ENCODE measurements at regions not wholly inside any gene's neighbourhood (a gene's known extent, or its start where the extent isn't known, plus 50 kb on each side); places are given as distances from the start of the nearest gene placed in this dataset.

DNA sequence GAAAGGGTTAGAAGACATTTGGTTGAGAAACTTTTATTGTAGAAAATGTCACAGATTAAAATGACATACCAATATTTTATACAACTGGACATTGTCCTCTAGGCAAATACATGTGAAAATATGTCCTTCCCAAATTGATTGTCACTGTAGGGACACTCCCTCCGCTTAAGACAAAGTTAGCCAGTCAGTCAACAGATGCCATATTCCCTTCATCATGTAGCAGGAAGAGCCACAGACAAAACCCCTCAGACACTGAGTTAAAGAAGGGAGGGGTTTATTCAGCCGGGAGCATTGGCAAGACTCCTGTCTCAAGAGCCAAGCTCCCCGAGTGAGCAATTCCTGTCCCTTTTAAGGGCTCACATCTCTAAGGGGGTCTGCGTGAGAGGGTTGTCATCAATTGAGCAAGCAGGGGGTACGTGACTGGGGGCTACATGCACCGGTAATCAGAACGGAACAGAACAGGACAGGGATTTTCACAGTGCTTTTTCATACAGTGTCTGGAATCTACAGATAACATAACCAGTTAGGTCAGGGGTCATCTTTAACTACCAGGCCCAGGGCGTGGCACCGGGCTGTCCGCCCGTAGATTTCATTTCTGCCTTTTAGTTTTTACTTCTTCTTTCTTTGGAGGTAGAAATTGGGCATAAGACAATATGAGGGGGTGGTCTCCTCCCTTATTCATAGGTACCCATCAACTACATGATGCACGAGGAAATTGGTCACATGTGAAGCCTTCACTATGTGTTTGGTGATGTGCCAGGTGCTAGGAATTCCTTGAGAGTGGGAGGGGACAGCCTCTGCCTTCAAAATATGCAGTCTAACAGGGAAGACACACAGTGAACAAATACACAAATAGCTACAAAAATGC, 155.7 kb upstream of the CDYL start:
- H2BK5ac ChIP-seq (ENCODE audit: low read depth, low read length, poor library complexity, severe bottlenecking): no peak overlapping the region

DNA sequence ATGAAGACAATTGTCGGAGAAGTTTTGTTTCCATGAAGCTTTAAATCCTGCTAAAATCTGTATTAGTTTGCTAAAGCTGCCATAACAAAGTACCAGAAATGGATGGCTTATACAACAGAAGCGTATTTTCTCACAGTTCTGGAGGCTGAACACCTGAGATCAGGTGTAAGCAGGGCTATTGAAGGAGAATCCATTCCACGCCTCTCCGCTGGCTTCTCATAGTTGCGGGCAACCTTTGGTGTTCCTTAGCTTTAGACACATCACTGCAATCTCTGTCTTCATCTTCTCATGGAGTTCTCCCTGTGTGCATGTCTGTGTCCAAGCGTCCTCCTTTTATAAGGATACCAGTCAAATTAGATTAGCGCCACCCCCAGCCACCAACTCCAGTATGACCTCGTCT, 159.9 kb upstream of the CDYL start:
- H2BK5ac ChIP-seq (ENCODE audit: low read depth, low read length, poor library complexity, severe bottlenecking): no peak overlapping the region
- peaks cover 2% of the 10 kb centered on the region for H3K4me1 ChIP-seq (ENCODE audit: control insufficient read depth, insufficient read depth, low read depth, low read length)
- peaks cover 0 to 9% of the 10 kb centered on the region in 2 experiments for H3K27me3 ChIP-seq (ENCODE audit: control insufficient read depth in 1 of 2, insufficient read depth in 1 of 2, low read length in 2 of 2)
- H4K8ac ChIP-seq (ENCODE audit: low read length): no peak overlapping the region
- H3K27ac ChIP-seq (ENCODE audit: low read length, poor library complexity, severe bottlenecking): no peak overlapping the region
- no peak overlapping the region for H2AK5ac ChIP-seq (ENCODE audit: low read length, severe bottlenecking)
- no peak overlapping the region for H3K23ac ChIP-seq (ENCODE audit: low read length in 2 of 2)
- H3K79me1 ChIP-seq (replicated peaks; ENCODE audit: low read length, poor library complexity, severe bottlenecking): no peaks in the 10 kb centered on the region
- DNase-seq: no peak
- no peak overlapping the region for H2BK120ac ChIP-seq (ENCODE audit: low read depth, low read length)
- no peak overlapping the region for H2BK15ac ChIP-seq (ENCODE audit: low read depth, poor library complexity, severe bottlenecking)
- no peaks in the 10 kb centered on the region for H3K36me3 ChIP-seq (ENCODE audit: control insufficient read depth in 1 of 2, insufficient read depth in 2 of 2, low read depth in 1 of 2, low read length in 2 of 2)
- no peak overlapping the region for H3K4ac ChIP-seq (ENCODE audit: low read depth in 1 of 2, low read length in 2 of 2)
- H3K14ac ChIP-seq (ENCODE audit: low read length in 2 of 2): no peak overlapping the region
- H3K4me2 ChIP-seq (ENCODE audit: low read length, poor library complexity, severe bottlenecking): no peak overlapping the region
- no peak overlapping the region for H3K9ac ChIP-seq (ENCODE audit: low read length)
- no peak overlapping the region for H3K18ac ChIP-seq (ENCODE audit: low read depth in 1 of 2, low read length in 2 of 2)
- WGBS: 97% methylated on average over 8 of the region's 8 CpGs
- H3K9me3 ChIP-seq (ENCODE audit: control insufficient read depth, low read length): no peaks in the 10 kb centered on the region
- H2BK12ac ChIP-seq (ENCODE audit: low read length in 2 of 2): no peak overlapping the region
- no peak overlapping the region for H4K91ac ChIP-seq (ENCODE audit: low read length)
- no peak overlapping the region for H3K4me3 ChIP-seq (ENCODE audit: insufficient read depth in 1 of 2, low read depth in 1 of 2, low read length in 2 of 2)
- no peak overlapping the region for H2AFZ ChIP-seq (ENCODE audit: low read depth, low read length)

More for the DNA sequence above, 155.7 kb upstream of the CDYL start:
- Histone ChIP-seq H3K4ac (ENCODE audit: low read depth in 1 of 2, low read length in 2 of 2) (peak overlapping the region in 1 of 2 experiments; percentile 53), H3K14ac (ENCODE audit: low read length in 2 of 2) (no peak overlapping the region), H3K9me3 (ENCODE audit: control insufficient read depth, low read length) (no peaks in the 10 kb centered on the region), H3K23ac (ENCODE audit: low read length in 2 of 2) (no peak overlapping the region), H4K8ac (ENCODE audit: low read length) (no peak overlapping the region), H3K4me2 (ENCODE audit: low read length, poor library complexity, severe bottlenecking) (no peak overlapping the region), H3K4me3 (ENCODE audit: insufficient read depth in 1 of 2, low read depth in 1 of 2, low read length in 2 of 2) (no peak overlapping the region), H2AFZ (ENCODE audit: low read depth, low read length) (no peak overlapping the region), H4K91ac (ENCODE audit: low read length) (no peak overlapping the region), H3K9ac (ENCODE audit: low read length) (no peak overlapping the region), H3K36me3 (ENCODE audit: control insufficient read depth in 1 of 2, insufficient read depth in 2 of 2, low read depth in 1 of 2, low read length in 2 of 2) (no peaks in the 10 kb centered on the region), H2BK15ac (ENCODE audit: low read depth, poor library complexity, severe bottlenecking) (no peak overlapping the region), H2BK12ac (ENCODE audit: low read length in 2 of 2) (no peak overlapping the region), H2AK5ac (ENCODE audit: low read length, severe bottlenecking) (no peak overlapping the region), H3K79me1 (replicated peaks; ENCODE audit: low read length, poor library complexity, severe bottlenecking) (no peaks in the 10 kb centered on the region), H3K18ac (ENCODE audit: low read depth in 1 of 2, low read length in 2 of 2) (no peak overlapping the region), H3K4me1 (ENCODE audit: control insufficient read depth, insufficient read depth, low read depth, low read length) (peaks cover 2% of the 10 kb centered on the region), H3K27me3 (ENCODE audit: control insufficient read depth in 1 of 2, insufficient read depth in 1 of 2, low read length in 2 of 2) (no peaks in the 10 kb centered on the region), H2BK120ac (ENCODE audit: low read depth, low read length) (no peak overlapping the region), H3K27ac (ENCODE audit: low read length, poor library complexity, severe bottlenecking) (no peak overlapping the region)
- no peak for DNase-seq
- 94% methylated on average over 12 of the region's 12 CpGs for WGBS

DNA sequence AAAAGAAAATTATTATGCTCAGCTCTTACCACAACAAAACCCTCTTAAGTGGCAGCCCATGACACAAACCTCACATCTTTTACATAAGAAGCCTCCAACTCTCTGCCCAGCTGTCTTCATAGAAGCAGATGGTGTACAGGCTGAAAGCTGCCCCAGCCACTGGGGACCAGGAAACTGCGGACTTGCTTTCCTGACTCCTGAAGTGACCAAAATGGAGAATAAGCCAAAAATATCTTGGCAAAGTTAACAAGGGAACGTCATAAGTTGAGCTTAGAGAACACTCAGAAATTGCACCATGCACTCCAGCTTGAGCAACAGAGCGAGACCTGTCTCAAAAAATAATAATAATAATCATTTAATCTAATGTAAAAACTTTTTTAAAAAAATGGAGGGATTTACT, 160.3 kb upstream of the CDYL start:
- Histone ChIP-seq H2BK5ac (ENCODE audit: low read depth, low read length, poor library complexity, severe bottlenecking) (no peak overlapping the region), H2BK120ac (ENCODE audit: low read depth, low read length) (no peak overlapping the region), H4K91ac (ENCODE audit: low read length) (no peak overlapping the region), H3K23ac (ENCODE audit: low read length in 2 of 2) (no peak overlapping the region), H2BK12ac (ENCODE audit: low read length in 2 of 2) (no peak overlapping the region), H3K79me1 (replicated peaks; ENCODE audit: low read length, poor library complexity, severe bottlenecking) (no peaks in the 10 kb centered on the region), H3K4me1 (ENCODE audit: control insufficient read depth, insufficient read depth, low read depth, low read length) (peaks cover 2% of the 10 kb centered on the region), H3K4me3 (ENCODE audit: insufficient read depth in 1 of 2, low read depth in 1 of 2, low read length in 2 of 2) (no peak overlapping the region), H3K9ac (ENCODE audit: low read length) (no peak overlapping the region), H3K18ac (ENCODE audit: low read depth in 1 of 2, low read length in 2 of 2) (no peak overlapping the region), H3K4ac (ENCODE audit: low read depth in 1 of 2, low read length in 2 of 2) (no peak overlapping the region), H3K14ac (ENCODE audit: low read length in 2 of 2) (no peak overlapping the region), H2BK15ac (ENCODE audit: low read depth, poor library complexity, severe bottlenecking) (no peak overlapping the region), H3K27ac (ENCODE audit: low read length, poor library complexity, severe bottlenecking) (no peak overlapping the region), H4K8ac (ENCODE audit: low read length) (no peak overlapping the region), H3K9me3 (ENCODE audit: control insufficient read depth, low read length) (no peaks in the 10 kb centered on the region), H3K4me2 (ENCODE audit: low read length, poor library complexity, severe bottlenecking) (no peak overlapping the region), H2AFZ (ENCODE audit: low read depth, low read length) (no peak overlapping the region), H2AK5ac (ENCODE audit: low read length, severe bottlenecking) (no peak overlapping the region), H3K27me3 (ENCODE audit: control insufficient read depth in 1 of 2, insufficient read depth in 1 of 2, low read length in 2 of 2) (peaks cover 0 to 9% of the 10 kb centered on the region in 2 experiments), H3K36me3 (ENCODE audit: control insufficient read depth in 1 of 2, insufficient read depth in 2 of 2, low read depth in 1 of 2, low read length in 2 of 2) (no peaks in the 10 kb centered on the region)
- WGBS: 78% methylated on average over 2 of the region's 3 CpGs
- no peak for DNase-seq

DNA sequence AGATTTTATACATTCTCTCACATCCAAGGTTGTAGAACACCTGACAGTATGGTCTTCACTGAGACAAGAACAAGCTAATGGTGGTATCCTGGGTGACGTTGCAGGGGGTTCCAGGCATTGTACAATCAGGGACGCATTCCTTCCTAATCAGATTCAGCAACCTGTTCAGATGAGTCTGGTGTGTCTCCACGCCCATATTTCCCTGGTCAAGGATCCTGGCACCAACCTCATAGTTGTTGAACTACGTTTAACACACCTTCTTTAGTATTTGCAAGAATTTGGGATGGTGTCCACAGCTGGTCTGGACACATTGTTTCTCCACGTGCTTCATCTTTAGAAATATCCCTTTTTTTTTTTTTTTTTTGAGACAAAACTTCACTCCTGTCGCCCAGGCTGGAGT, 161.0 kb upstream of the CDYL start:
- H3K4ac ChIP-seq (ENCODE audit: low read depth in 1 of 2, low read length in 2 of 2): no peak overlapping the region
- H2AK5ac ChIP-seq (ENCODE audit: low read length, severe bottlenecking): no peak overlapping the region
- WGBS: 85% methylated on average over 6 of the region's 6 CpGs
- no peak overlapping the region for H2BK120ac ChIP-seq (ENCODE audit: low read depth, low read length)
- no peak overlapping the region for H3K14ac ChIP-seq (ENCODE audit: low read length in 2 of 2)
- H2BK15ac ChIP-seq (ENCODE audit: low read depth, poor library complexity, severe bottlenecking): no peak overlapping the region
- peaks cover 0 to 9% of the 10 kb centered on the region in 2 experiments for H3K27me3 ChIP-seq (ENCODE audit: control insufficient read depth in 1 of 2, insufficient read depth in 1 of 2, low read length in 2 of 2)
- no peak overlapping the region for H3K9ac ChIP-seq (ENCODE audit: low read length)
- no peaks in the 10 kb centered on the region for H3K9me3 ChIP-seq (ENCODE audit: control insufficient read depth, low read length)
- no peak overlapping the region for H3K23ac ChIP-seq (ENCODE audit: low read length in 2 of 2)
- H2BK12ac ChIP-seq (ENCODE audit: low read length in 2 of 2): no peak overlapping the region
- no peak overlapping the region for H4K91ac ChIP-seq (ENCODE audit: low read length)
- no peak overlapping the region for H4K8ac ChIP-seq (ENCODE audit: low read length)
- no peak overlapping the region for H2AFZ ChIP-seq (ENCODE audit: low read depth, low read length)
- no peak overlapping the region for H3K27ac ChIP-seq (ENCODE audit: low read length, poor library complexity, severe bottlenecking)
- H3K4me1 ChIP-seq (ENCODE audit: control insufficient read depth, insufficient read depth, low read depth, low read length): peaks cover 5% of the 10 kb centered on the region
- no peak overlapping the region for H3K4me2 ChIP-seq (ENCODE audit: low read length, poor library complexity, severe bottlenecking)
- DNase-seq: no peak
- H3K79me1 ChIP-seq (replicated peaks; ENCODE audit: low read length, poor library complexity, severe bottlenecking): no peaks in the 10 kb centered on the region
- H3K4me3 ChIP-seq (ENCODE audit: insufficient read depth in 1 of 2, low read depth in 1 of 2, low read length in 2 of 2): no peak overlapping the region
- H2BK5ac ChIP-seq (ENCODE audit: low read depth, low read length, poor library complexity, severe bottlenecking): no peak overlapping the region
- H3K18ac ChIP-seq (ENCODE audit: low read depth in 1 of 2, low read length in 2 of 2): no peak overlapping the region
- H3K36me3 ChIP-seq (ENCODE audit: control insufficient read depth in 1 of 2, insufficient read depth in 2 of 2, low read depth in 1 of 2, low read length in 2 of 2): no peaks in the 10 kb centered on the region

Data from mesenchymal stem cell (in vitro differentiated cells and primary cell).